CMK (cell line): ENCODE measurements at regions not wholly inside any gene's neighbourhood (a gene's known extent, or its start where the extent isn't known, plus 50 kb on each side); places are given as distances from the start of the nearest gene placed in this dataset.
A peak's percentile ranks its signal among the peaks of the same experiment; 100 is the strongest.
"Not testable (repeated sequence)": the region's sequence is repeated elsewhere in the genome, so short reads cannot be mapped to it uniquely, and the experiment has no call there.

Experiments used
- DNase-seq: peaks from one replicate; pipeline ENCODE4 v3.0.0-alpha.2; 2010; ENCODE audit warnings: low read depth

DNA sequence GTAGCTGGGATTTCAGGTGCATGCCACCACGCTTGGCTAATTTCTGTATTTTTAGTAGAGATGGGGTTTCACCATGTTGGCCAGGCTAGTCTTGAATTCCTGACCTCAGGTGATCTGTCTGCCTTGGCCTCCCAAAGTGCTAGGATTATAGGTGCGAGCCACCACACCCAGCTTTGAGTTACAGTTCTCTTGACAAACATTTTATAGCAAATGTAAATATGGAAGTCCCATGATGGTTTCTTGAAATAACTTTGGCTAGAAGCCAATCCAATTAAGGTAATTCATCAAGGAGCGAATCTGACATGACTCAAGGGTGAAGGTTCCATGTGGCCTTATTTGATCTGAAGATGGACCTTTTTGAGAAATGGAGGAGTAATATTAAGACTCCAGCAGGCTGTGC is 76.2 kb upstream of the RFLNA start:
- DNase-seq, result not testable (repeated sequence)

DNA sequence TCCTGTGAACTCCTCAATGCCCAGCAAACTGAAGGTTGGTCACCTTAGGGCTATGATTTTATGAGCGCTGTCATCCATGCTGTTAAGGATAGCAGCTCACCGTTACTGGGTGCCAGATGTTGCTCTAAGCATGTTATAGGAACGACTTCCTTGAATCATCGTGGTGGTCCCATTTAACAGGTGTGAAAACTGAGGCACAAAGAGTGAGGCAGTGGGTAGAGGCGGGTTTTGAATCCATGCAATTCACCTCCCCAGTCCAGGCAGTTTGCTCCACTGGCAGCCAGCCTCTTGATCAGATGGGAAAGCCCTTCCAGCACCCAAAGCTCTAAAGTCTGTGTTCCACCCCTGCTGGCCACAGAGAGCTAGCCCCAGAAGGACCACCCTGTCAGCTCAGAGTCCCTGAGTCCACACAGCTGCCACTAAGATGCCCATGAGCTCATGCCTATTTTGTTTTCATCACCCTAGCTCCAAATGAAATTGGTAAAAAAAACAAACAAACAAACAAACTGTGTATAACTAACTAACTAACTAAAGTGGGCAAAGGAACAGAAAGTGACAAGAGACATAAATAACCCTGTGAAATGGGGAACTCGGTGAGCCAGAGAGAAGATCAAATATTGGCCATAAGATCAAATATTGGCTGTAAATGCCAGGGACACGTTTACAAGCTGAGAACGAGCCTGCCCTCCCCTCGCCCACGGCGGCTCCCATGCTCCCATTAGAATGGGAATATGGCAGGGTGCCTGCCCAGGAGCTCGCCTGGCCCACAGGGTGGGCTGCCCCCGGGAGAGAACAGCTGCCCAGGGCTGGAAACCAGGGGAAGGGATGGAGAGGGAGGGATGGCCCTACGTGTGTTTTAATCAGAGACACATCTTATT is 72.3 kb upstream of the RFLNA start:
- DNase-seq, result no peak

DNA sequence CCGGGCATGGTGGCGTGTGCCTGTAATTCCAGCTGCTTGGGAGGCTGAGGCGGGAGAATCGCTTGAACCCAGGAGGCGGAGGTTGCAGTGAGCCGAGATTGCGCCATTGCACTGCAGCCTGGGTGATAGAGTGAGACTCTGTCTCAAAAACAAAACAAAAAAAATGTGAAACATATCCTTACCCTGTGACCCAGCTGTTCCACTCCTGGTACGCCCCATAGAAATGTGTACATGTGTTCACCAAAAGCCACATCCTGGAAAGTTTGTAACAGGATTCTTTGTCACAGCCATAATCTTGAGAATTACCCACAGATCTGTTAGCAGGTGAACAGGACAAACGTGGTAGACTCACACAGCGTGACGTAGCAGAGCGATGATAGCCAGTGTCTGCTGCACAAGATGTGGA is 71.2 kb upstream of the RFLNA start:
- DNase-seq, result not testable (repeated sequence)

DNA sequence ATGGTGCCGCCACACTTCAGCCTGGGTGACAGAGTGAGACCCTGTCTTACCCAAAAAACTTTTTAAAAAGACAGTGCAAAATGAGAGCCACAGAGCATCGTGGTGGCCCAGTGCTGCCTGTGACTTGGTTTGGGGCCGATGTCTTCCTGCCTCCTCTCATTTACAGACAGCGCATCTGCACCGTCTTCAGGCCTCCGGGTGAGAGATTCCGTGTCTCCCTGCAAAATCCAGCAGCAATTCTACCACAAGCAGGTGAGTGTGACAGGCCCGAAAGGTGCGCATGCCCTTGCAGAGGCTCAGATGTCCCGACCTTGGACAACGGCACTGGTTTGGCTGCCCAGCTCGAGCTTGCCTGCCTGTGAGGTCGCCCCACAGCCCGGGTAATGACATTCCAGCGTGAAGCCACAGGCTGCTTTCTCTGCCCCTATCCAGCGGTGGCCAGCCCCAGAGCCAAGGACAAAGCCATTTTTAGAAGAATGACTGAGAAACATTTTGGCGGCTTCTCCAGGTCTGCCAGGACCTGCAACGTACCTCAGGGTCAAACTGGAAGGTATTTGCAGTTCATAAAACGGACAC is 70.3 kb upstream of the RFLNA start:
- no peak for DNase-seq

DNA sequence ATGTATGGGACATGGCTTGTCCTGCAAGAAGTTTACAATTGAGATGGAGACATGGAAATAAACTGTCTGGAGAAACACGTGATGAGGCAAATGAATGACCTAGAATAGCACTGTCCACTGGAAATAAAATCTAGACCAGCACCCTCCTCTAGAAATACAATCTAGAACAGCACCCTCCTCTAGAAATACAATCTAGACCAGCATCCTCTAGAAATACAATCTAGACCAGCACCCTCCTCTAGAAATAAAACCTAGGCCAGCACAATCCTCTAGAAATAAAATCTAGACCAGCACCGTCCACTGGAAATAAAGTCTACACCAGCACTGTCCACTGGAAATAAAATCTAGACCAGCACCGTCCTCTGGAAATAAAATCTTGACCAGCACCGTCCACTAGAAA is 69.2 kb upstream of the RFLNA start:
- no peak for DNase-seq

DNA sequence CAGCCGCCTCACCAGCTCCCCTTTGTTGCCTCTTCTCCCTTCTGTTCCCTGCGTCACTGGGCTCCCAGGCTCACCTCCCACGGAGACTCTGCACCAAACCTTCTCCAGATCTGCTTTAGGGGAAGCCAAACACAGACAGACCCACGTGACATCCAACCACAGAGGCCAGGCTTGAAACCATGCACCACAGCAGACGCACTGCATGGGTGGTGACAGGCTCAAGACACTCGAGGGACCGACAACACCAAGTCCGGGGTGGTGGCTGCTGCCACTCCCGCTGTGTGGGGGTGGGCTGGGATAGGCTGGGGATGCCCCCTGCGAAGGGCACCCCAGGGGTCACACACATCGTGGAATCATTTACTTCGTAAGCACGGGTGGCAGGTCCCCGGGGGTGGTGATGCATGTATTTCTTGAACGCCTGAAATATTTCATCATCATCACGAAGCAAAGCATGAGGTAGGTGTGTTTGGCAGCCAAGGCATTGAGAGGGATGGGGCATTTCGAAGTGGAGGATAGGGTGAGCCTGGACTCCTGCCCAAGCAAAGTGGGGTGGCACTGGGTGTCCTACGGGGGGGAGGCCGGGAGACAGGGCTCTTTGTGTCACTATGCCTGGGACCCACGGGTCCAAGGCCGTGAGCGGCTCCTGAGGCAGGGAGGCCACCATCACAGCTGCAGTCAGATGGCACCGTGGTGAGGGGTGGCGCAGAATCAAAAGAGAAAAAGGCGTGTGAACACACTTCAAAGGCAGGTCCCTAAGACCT is 66.8 kb upstream of the RFLNA start:
- DNase-seq, result no peak

DNA sequence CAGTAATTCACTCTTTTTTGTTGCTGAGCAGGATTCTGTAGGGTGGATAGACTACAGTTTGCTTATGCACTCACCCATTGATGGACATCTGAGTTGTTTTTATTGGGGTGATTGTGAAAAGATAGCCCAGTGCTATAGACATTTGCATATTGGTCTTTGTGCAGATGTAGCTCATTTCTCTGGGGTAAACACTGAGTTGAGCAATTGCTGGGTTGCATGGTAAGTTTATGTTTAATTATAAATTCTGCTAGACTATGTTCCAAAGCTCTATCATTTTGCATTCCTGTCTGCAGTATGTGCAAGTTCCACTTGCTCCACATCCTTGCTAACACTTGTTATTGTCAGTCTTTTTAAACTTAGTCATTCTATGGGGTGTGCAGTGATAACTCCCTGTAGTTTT is 65.4 kb upstream of the RFLNA start:
- no peak for DNase-seq

DNA sequence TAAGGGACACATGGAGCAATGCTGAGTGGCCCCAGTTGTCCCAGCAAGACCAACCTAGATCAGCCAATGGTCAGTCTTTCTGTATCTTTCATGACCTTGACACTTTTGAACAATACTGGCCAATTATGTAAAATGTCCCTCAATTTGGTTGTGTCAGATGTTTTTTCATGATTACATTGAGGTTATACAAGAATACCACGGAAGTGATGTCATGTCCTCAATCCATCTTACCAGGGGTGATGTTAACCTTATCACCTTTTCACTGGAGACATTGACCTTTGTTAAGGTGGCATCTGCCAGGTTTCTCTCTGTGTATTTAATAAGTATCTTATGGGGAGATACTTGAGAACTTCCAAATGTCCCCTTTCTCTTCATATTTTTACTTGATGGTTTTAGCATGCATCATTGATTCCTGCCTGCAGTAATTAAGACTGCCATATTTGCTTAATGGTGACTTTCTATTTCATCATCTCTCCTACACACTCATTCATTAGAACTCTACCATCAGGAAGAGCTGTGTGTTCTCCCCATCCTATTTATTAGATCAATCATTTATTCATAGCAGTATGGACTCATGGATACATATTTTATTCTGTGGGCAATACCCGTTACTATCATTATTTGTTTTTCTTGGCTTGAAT is 64.7 kb upstream of the RFLNA start:
- no peak for DNase-seq

DNA sequence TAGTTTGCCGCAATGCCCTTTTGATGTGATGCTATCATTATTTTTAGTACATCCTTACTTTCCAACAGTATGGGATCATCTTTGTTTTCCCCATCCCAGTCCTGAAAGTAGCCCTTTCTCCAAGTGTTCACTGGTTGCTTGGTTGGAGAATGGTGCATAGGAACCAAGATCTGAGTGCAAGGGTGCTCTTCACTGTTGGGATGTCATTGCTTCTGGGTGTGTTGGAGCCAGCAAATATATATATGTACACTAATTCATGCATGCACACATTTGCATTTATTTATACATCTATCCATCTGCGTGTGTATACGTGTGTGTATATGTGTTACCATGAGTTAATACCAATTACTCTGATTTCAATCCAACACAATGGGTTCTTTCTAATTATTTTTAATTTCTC is 64.1 kb upstream of the RFLNA start:
- DNase-seq, result no peak

DNA sequence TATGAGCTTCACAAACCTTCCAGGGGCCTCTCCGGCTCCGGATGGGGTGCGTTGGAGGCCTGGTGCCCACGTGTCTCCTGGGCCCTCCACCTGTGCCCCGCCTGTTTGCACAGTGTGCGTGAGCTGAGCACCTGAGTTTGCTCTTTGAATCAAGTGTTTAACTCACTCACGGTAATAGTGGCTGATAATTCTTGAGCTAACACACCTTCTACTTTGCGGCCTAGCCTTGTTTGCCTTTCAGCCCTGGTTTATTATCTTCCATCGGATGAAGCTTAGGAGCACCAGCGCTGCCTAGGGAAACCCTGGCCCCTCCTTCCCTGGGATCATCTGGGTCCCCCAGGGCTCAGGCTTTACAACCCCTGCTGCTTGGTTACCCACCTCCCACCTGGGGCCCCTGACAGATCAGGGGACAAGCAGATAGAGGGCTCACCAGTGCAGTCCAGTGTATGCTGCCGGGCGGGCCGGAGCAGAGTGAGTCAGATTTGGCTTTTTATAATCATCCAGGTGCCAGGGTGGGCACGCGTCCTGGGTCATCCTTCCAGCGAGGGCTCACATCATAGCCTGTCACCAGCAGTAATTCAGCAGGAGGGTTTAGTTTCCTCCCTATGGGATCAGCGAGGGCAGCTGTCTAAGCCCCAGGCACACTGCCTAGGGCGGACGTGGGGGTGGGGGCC is 62.8 kb upstream of the RFLNA start:
- no peak for DNase-seq

DNA sequence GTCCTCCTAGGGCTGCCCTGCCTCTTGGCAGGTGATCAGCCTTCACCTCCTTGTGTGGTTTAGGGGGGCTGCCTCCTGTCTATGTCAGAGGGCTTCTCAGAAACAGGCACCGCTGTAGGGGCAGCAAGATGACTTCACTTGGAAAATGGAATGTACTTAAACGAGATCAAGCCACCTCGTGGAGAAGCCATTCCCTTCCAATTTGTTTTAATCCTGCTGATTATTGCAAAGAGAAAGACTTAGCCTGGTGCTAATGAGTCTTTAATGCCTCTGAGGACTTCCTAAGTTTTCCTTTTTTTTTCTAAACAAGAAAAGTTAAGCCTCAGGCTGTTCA is 62.3 kb upstream of the RFLNA start:
- no peak for DNase-seq

DNA sequence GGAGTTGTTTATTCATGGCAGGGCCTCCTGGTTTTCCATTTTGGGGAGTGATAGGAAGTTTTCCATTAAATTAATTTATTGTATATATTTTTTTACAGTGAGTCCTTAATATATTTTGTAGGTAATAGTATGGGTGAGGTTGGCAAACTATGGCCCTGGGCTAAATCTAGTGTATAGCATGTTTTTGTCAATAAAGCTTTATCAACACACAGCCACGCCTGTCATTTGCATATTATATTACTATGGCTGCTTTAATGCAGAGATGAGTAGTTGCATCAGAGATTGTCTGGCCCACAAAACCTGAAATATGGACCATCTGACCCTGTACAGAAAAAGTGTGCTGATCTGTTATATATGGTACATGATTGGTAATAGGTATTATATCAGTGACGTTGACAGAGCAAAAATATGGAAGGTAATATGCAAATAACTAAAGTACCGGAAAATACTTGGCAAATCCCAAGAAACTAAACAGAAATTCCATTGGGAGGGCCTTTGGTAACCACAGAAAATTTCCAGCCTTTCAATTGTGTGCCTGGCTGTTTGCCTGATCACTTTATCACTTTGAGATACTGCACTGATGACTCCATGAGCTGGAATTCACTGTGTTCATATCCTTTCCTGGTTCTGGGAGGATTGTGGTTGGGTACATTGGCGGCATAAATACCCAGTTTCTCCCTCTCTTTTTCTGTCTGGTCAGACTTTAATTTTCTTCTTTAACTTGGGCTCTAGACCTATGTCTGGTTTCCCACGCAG is 61.7 kb upstream of the RFLNA start:
- DNase-seq, result no peak

DNA sequence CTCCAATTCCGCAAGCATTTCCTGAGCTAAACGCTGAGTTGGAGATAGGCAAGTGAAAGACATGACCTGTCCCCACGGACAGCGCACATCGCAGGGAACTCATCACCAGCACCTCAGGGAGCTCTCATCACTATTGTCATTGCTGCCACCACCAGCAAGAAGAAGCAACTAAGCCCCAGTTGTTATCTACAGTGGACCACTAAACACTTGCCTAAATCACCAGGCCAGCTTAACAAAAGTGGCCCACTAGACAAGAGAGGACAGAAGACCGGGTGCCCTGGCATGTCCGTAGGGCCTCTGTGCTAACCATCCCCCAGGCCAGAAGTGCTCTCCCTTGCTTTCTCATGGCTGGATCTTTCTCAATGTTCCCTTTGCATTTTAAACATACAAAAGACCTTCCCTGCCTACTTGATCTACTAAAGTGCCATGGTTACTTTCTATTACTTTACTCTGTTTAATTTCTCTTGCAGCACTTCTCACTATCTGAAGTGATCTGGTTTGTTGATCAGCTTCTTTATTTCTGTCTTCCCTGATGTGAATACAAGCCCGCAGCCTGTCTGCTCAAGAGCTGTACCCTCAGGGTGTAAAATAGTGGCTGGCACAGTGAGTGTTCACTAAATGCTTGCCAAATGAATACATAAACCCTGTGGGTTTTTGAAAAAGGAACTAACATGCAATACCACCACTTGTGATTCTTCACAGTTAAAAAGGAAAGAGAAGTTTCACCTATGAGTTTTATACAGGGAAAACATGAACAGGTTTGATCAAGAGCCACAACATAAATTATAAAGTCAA is 60.9 kb upstream of the RFLNA start:
- no peak for DNase-seq

DNA sequence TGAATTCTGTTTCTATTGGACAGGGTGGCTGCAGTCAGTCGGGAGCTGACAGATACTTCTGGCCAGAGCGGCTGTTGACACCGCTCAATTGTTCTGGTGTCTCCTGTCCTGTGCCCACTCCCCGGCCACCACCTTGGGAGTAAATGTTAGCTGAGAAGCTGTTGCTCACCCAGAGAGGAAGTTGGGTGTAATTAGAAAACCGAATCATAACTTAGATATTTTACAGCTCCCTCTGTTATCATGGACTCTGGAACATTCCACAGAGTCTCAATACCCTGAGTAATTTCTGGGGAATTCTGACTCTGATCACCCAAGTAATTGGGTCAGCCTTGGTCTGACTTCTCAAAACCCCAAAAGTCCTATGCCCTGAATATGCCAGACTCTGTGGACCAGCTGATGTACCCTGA is 58.3 kb upstream of the RFLNA start:
- no peak for DNase-seq

DNA sequence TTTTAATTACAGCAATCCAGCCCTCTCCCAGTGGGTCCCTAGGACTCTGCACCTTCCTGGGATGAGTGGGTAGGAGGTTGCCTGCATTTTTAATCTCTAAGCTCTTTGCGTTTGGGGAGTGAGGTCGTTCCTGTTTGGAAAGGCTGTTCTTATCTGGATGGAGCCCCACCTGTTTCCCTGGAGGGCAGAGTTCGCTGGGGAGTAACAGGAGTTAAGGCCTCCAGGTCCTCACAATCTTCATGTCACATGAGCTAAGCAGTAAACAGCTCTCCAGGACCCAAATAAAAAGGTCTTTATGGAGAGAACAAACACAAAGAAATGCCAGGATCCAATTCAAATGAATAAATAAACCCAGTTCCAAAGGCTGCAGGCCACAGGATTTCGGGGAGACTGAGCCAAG is 56.0 kb upstream of the RFLNA start:
- DNase-seq, result no peak

DNA sequence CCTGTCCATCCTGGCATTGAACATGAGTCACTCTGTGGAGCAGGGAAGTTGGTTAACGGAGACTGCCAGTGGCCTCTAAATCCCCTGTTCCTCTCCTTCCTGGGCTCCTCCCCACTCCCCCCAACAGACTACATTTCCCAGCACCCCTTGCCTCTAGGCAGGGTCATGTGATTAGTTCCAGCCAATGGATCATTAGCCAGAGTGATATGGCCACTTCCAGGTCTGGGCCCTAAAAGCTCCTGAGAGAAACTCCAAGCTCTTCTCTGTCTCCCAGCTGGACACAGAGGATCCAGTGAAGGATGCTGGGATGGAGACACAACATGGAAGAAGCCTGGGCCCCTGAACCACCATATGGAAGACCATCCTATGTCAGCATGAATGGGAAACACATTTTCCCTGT is 54.4 kb upstream of the RFLNA start:
- DNase-seq, result peak; percentile 30

DNA sequence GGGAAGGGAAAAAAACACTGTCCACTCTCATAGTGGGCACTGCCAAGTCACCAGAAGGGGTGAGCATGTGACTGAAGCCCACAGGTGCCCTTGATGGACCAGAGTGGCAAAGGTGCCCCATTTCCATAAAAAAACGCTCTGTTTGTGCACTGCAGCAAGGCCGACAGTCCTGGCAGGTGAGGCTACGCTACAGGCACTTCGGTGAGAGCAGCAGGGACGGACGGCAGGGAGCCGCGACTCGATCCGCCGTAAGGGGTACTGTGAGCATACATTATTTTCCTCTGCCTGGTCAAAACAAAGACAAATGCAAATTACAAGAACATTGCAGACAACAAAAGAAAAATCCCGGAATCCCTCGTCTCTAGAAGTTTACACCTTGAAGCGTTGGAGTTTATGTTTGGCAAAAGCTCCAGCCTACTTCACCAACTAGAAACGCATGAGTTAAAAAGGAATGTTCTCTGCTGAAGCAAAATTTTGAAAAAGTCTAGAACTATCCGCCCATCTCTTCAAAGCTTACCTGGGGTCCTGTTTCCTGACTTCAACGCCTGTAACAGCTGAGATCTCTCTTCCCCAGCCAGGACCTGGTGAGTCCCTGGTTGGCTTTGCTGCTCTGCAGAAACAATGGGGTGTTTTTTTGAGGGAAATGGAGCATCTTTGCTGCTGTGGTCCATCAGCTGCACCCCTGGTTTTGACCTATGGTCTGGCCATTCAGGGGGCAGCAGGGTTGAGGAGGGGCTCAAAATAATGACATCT is 52.9 kb upstream of the RFLNA start:
- no peak for DNase-seq

DNA sequence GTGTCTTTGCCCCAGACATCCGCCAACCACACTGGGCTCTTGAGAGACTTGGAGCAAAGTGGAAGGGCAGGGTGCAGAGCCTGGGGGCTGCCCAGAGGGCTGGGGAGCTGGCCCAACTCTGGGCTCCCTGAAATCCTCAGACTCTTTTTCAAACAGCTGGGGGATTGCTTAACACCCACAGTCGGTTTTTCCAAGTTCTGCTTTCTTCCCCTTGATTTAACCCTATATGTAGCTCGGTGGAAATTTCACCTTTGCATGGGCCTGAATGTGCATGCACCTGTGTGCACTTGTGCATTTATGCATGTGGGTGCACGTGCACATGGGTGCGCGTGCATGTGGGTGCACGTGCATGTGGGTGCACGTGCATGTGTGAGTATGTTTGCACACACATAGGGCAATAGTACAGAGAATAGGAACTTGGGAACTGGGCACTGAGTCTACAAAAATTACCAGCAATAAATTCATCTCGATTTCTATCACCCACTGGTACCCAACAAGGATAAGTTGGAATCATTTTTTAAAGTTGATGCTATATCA is 52.3 kb upstream of the RFLNA start:
- no peak for DNase-seq

DNA sequence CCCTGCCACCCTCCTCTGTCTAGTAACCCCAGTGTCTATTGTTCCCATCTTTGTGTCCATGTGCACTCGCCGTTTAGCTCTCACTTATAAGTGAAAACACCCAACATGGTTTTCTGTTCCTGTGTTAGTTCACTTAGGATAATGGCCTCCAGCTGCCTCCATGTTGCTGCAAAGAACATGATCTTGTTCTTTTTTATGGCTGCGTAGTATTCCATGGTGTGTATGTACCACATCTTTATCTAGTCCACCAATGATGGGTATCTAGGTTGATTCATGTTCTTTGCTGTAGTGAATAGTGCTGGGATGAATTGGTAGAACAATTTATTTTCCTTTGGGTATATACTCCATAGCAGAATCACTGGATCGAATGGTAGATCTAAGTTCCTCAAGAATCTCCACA is 51.0 kb upstream of the RFLNA start:
- DNase-seq, result no peak
